Inferior parietal cortex (tissue), 1 donor: ENCODE measurements at regions not wholly inside any gene's neighbourhood (a gene's known extent, or its start where the extent isn't known, plus 50 kb on each side); places are given as distances from the start of the nearest gene placed in this dataset.

Source experiments
- DNase-seq: peaks from one replicate; pipeline ENCODE4 v3.0.0-alpha.2; 2016; ENCODE audit errors: extremely low spot score

- no peak for DNase-seq
These were observed 1411.0 kb upstream of the SLC10A2 start for GRCh38 chr13:104477261-104477660.

GRCh38 chr13:104473936-104474335 lies 1407.7 kb upstream of the SLC10A2 start:
- DNase-seq, result no peak

GRCh38 chr13:104466016-104466415 lies 1399.8 kb upstream of the SLC10A2 start:
- no peak for DNase-seq

- DNase-seq, result no peak
These were observed 1394.8 kb upstream of the SLC10A2 start for GRCh38 chr13:104461049-104461448.

GRCh38 chr13:104460554-104460953 lies 1394.3 kb upstream of the SLC10A2 start:
- no peak for DNase-seq

- DNase-seq, result no peak
These were observed 1383.8 kb upstream of the SLC10A2 start for GRCh38 chr13:104450006-104450405.

- no peak for DNase-seq
These were observed 1381.1 kb upstream of the SLC10A2 start for GRCh38 chr13:104447348-104447747.

- no peak for DNase-seq
These were observed 1376.3 kb upstream of the SLC10A2 start for GRCh38 chr13:104442536-104442935.

- no peak for DNase-seq
These were observed 1370.3 kb upstream of the SLC10A2 start for GRCh38 chr13:104436555-104436954.

- DNase-seq, result no peak
These were observed 1365.7 kb upstream of the SLC10A2 start for GRCh38 chr13:104431895-104432294.

- DNase-seq, result no peak
These were observed 1360.2 kb upstream of the SLC10A2 start for GRCh38 chr13:104426435-104426834.

GRCh38 chr13:104422668-104423067 lies 1356.5 kb upstream of the SLC10A2 start:
- DNase-seq, result no peak

- no peak for DNase-seq
These were observed 1350.8 kb upstream of the SLC10A2 start for GRCh38 chr13:104416973-104417372.

GRCh38 chr13:104414771-104415170 lies 1348.6 kb upstream of the SLC10A2 start:
- no peak for DNase-seq

- no peak for DNase-seq
These were observed 1348.0 kb upstream of the SLC10A2 start for GRCh38 chr13:104414181-104414580.

- DNase-seq, result no peak
These were observed 1345.0 kb upstream of the SLC10A2 start for GRCh38 chr13:104411141-104411765.

- DNase-seq, result no peak
These were observed 1342.5 kb upstream of the SLC10A2 start for GRCh38 chr13:104408733-104409132.

- DNase-seq, result no peak
These were observed 1338.1 kb upstream of the SLC10A2 start for GRCh38 chr13:104404325-104404724.

- no peak for DNase-seq
These were observed 1323.5 kb upstream of the SLC10A2 start for GRCh38 chr13:104389691-104390090.

- no peak for DNase-seq
These were observed 1321.3 kb upstream of the SLC10A2 start for GRCh38 chr13:104387510-104387909.

- no peak for DNase-seq
These were observed 1319.2 kb upstream of the SLC10A2 start for GRCh38 chr13:104385404-104385803.

- no peak for DNase-seq
These were observed 1316.7 kb upstream of the SLC10A2 start for GRCh38 chr13:104382951-104383350.

GRCh38 chr13:104376588-104376987 lies 1310.4 kb upstream of the SLC10A2 start:
- no peak for DNase-seq

- DNase-seq, result no peak
These were observed 1309.4 kb upstream of the SLC10A2 start for GRCh38 chr13:104375614-104376013.
